NCI-H146 (cell line): ENCODE measurements at regions not wholly inside any gene's neighbourhood (a gene's known extent, or its start where the extent isn't known, plus 50 kb on each side); places are given as distances from the start of the nearest gene placed in this dataset.

Experiments used
- DNase-seq: peaks from one replicate; lab custom pipeline; 2025; lab: John Stamatoyannopoulos, UW

- no peak for DNase-seq
Observed at GRCh38 chr5:179430193-179431175, 85.2 kb upstream of the ADAMTS2 start.

- no peak for DNase-seq
Observed at GRCh38 chr5:179427676-179428056, 82.4 kb upstream of the ADAMTS2 start.

- no peak for DNase-seq
Observed at GRCh38 chr5:179427032-179427675, 81.9 kb upstream of the ADAMTS2 start.

GRCh38 chr5:179422908-179423481, 77.7 kb upstream of the ADAMTS2 start:
- DNase-seq: no peak

GRCh38 chr5:179422213-179422855, 77.1 kb upstream of the ADAMTS2 start:
- no peak for DNase-seq

- DNase-seq: no peak
Observed at GRCh38 chr5:179421144-179421901, 76.1 kb upstream of the ADAMTS2 start.

GRCh38 chr5:179420476-179420875, 75.2 kb upstream of the ADAMTS2 start:
- DNase-seq: no peak

GRCh38 chr5:179418972-179419371, 73.7 kb upstream of the ADAMTS2 start:
- no peak for DNase-seq

- no peak for DNase-seq
Observed at GRCh38 chr5:179417696-179418095, 72.4 kb upstream of the ADAMTS2 start.

- DNase-seq: no peak
Observed at GRCh38 chr5:179417016-179417415, 71.8 kb upstream of the ADAMTS2 start.

- DNase-seq: no peak
Observed at GRCh38 chr5:179416114-179416822, 71.0 kb upstream of the ADAMTS2 start.

- DNase-seq: no peak
Observed at GRCh38 chr5:179415291-179416060, 70.2 kb upstream of the ADAMTS2 start.

- DNase-seq: no peak
Observed at GRCh38 chr5:179414459-179415261, 69.4 kb upstream of the ADAMTS2 start.

GRCh38 chr5:179413711-179414458, 68.6 kb upstream of the ADAMTS2 start:
- DNase-seq: no peak

GRCh38 chr5:179413086-179413690, 67.9 kb upstream of the ADAMTS2 start:
- no peak for DNase-seq

- DNase-seq: no peak
Observed at GRCh38 chr5:179411161-179411841, 66.0 kb upstream of the ADAMTS2 start.

GRCh38 chr5:179410291-179411160, 65.3 kb upstream of the ADAMTS2 start:
- no peak for DNase-seq
